Immature natural killer cell (primary cell): ENCODE measurements at regions not wholly inside any gene's neighbourhood (a gene's known extent, or its start where the extent isn't known, plus 50 kb on each side); places are given as distances from the start of the nearest gene placed in this dataset.
"Not testable (repeated sequence)": the region's sequence is repeated elsewhere in the genome, so short reads cannot be mapped to it uniquely, and the experiment has no call there.

Experiments
- DNase-seq, 3 donors: peaks; one replicate each; pipeline ENCODE4 v3.0.0; 2022; ENCODE audit warnings: mixed read lengths in 1 of 3
- H3K27ac Mint-ChIP-seq, 6 donors: one replicate each; pipeline ENCODE4 v1.8.0; 2020; ENCODE audit warnings: mixed read lengths in 6 of 6, mild to moderate bottlenecking in 5 of 6, inconsistent platforms in 4 of 6, moderate library complexity in 3 of 6
- H3K27me3 Mint-ChIP-seq, 3 donors: one replicate each; pipeline ENCODE4 v1.8.0; 2020 to 2021; ENCODE audit warnings: low read depth in 3 of 3, mild to moderate bottlenecking in 3 of 3, mixed read lengths in 3 of 3, moderate library complexity in 3 of 3, inconsistent platforms in 1 of 3
- H3K36me3 Mint-ChIP-seq, 3 donors: one replicate each; pipeline ENCODE4 v1.8.0; 2020; ENCODE audit warnings: mixed read lengths in 3 of 3, inconsistent platforms in 2 of 3, mild to moderate bottlenecking in 2 of 3
- H3K4me1 Mint-ChIP-seq, 2 donors: one replicate each; pipeline ENCODE4 v1.8.0; 2020; ENCODE audit warnings: inconsistent platforms in 2 of 2, mild to moderate bottlenecking in 2 of 2, mixed read lengths in 2 of 2, moderate library complexity in 1 of 2
- H3K4me3 Mint-ChIP-seq, 5 donors: one replicate each; pipeline ENCODE4 v1.8.0; 2020; ENCODE audit warnings: mild to moderate bottlenecking in 5 of 5, mixed read lengths in 5 of 5, inconsistent platforms in 3 of 5, moderate library complexity in 3 of 5
- H3K9me3 Mint-ChIP-seq, 6 donors: one replicate each; pipeline ENCODE4 v1.8.0; 2020; ENCODE audit warnings: mild to moderate bottlenecking in 6 of 6, mixed read lengths in 6 of 6, inconsistent platforms in 4 of 6, moderate library complexity in 3 of 6

GRCh38 chr1:95534985-95535384 lies 301.0 kb downstream of the RWDD3 start:
- H3K27me3 Mint-ChIP-seq, result no peaks in the 10 kb centered on the region
- DNase-seq, result no peak
- H3K36me3 Mint-ChIP-seq, result no peaks in the 10 kb centered on the region
- H3K4me3 Mint-ChIP-seq, result no peak overlapping the region
- no peaks in the 10 kb centered on the region for H3K4me1 Mint-ChIP-seq
- H3K27ac Mint-ChIP-seq, result no peak overlapping the region
- H3K9me3 Mint-ChIP-seq, result peaks cover 5 to 45% (median 16%) of the 10 kb centered on the region in 6 donors

GRCh38 chr1:95535614-95536013 lies 301.6 kb downstream of the RWDD3 start:
- DNase-seq, result no peak
- no peak overlapping the region for H3K27ac Mint-ChIP-seq
- H3K9me3 Mint-ChIP-seq, result peaks cover 9 to 45% (median 16%) of the 10 kb centered on the region in 6 donors
- H3K4me1 Mint-ChIP-seq, result no peaks in the 10 kb centered on the region
- no peak overlapping the region for H3K4me3 Mint-ChIP-seq
- H3K36me3 Mint-ChIP-seq, result no peaks in the 10 kb centered on the region
- H3K27me3 Mint-ChIP-seq, result no peaks in the 10 kb centered on the region

GRCh38 chr1:95536501-95536900 lies 302.5 kb downstream of the RWDD3 start:
- H3K27me3 Mint-ChIP-seq, result no peaks in the 10 kb centered on the region
- no peak overlapping the region for H3K4me3 Mint-ChIP-seq
- no peaks in the 10 kb centered on the region for H3K4me1 Mint-ChIP-seq

GRCh38 chr1:95537176-95537575 lies 303.2 kb downstream of the RWDD3 start:
- no peak overlapping the region for H3K4me3 Mint-ChIP-seq
- H3K4me1 Mint-ChIP-seq, result no peaks in the 10 kb centered on the region
- no peaks in the 10 kb centered on the region for H3K36me3 Mint-ChIP-seq
- DNase-seq, result no peak
- H3K27me3 Mint-ChIP-seq, result no peaks in the 10 kb centered on the region
- peaks cover 7 to 39% (median 11%) of the 10 kb centered on the region in 6 donors for H3K9me3 Mint-ChIP-seq
- no peak overlapping the region for H3K27ac Mint-ChIP-seq

More at GRCh38 chr1:95536501-95536900, 302.5 kb downstream of the RWDD3 start:
- Mint-ChIP-seq H3K36me3 (no peaks in the 10 kb centered on the region), H3K9me3 (peaks cover 8 to 41% (median 11%) of the 10 kb centered on the region in 6 donors), H3K27ac (no peak overlapping the region)
- DNase-seq, result no peak

GRCh38 chr1:95538242-95538641 lies 304.2 kb downstream of the RWDD3 start:
- not testable (repeated sequence) for DNase-seq, H3K36me3 Mint-ChIP-seq, H3K4me3 Mint-ChIP-seq, H3K4me1 Mint-ChIP-seq, H3K27me3 Mint-ChIP-seq, H3K27ac Mint-ChIP-seq
- peaks cover 9 to 43% (median 11%) of the 10 kb centered on the region in 6 donors for H3K9me3 Mint-ChIP-seq

- peaks cover 6 to 16% (median 9%) of the 10 kb centered on the region in 6 donors for H3K9me3 Mint-ChIP-seq
- H3K27me3 Mint-ChIP-seq, result no peaks in the 10 kb centered on the region
- no peaks in the 10 kb centered on the region for H3K36me3 Mint-ChIP-seq
- no peak overlapping the region for H3K27ac Mint-ChIP-seq
- no peak overlapping the region for H3K4me3 Mint-ChIP-seq
- H3K4me1 Mint-ChIP-seq, result no peaks in the 10 kb centered on the region
- no peak for DNase-seq
Measured at GRCh38 chr1:95542936-95543335, 308.9 kb downstream of the RWDD3 start.

GRCh38 chr1:95547005-95547404 lies 313.0 kb downstream of the RWDD3 start:
- H3K36me3 Mint-ChIP-seq, result no peaks in the 10 kb centered on the region
- no peak overlapping the region for H3K4me3 Mint-ChIP-seq
- peaks cover 10 to 35% (median 16%) of the 10 kb centered on the region in 6 donors for H3K9me3 Mint-ChIP-seq
- H3K27ac Mint-ChIP-seq, result no peak overlapping the region
- H3K27me3 Mint-ChIP-seq, result no peaks in the 10 kb centered on the region
- DNase-seq, result no peak
- no peaks in the 10 kb centered on the region for H3K4me1 Mint-ChIP-seq

GRCh38 chr1:95548211-95548610 lies 314.2 kb downstream of the RWDD3 start:
- Mint-ChIP-seq H3K4me3 (no peak overlapping the region), H3K9me3 (peaks cover 6 to 33% (median 18%) of the 10 kb centered on the region in 6 donors), H3K27ac (no peak overlapping the region), H3K36me3 (no peaks in the 10 kb centered on the region), H3K27me3 (no peaks in the 10 kb centered on the region), H3K4me1 (no peaks in the 10 kb centered on the region)
- no peak for DNase-seq

- Mint-ChIP-seq H3K27me3 (no peaks in the 10 kb centered on the region), H3K4me1 (no peaks in the 10 kb centered on the region), H3K27ac (no peak overlapping the region), H3K9me3 (peaks cover 16 to 36% (median 25%) of the 10 kb centered on the region in 6 donors), H3K36me3 (no peaks in the 10 kb centered on the region), H3K4me3 (no peak overlapping the region)
- DNase-seq, result no peak
Measured at GRCh38 chr1:95551201-95551600, 317.2 kb downstream of the RWDD3 start.

GRCh38 chr1:95553595-95553994 lies 319.6 kb downstream of the RWDD3 start:
- no peaks in the 10 kb centered on the region for H3K27me3 Mint-ChIP-seq
- peaks cover 27 to 44% (median 33%) of the 10 kb centered on the region in 6 donors for H3K9me3 Mint-ChIP-seq
- H3K4me1 Mint-ChIP-seq, result no peaks in the 10 kb centered on the region
- H3K27ac Mint-ChIP-seq, result no peak overlapping the region
- no peak overlapping the region for H3K4me3 Mint-ChIP-seq
- peaks cover 0 to 5% (median 0%) of the 10 kb centered on the region in 3 donors for H3K36me3 Mint-ChIP-seq
- no peak for DNase-seq

GRCh38 chr1:95554408-95554807 lies 320.4 kb downstream of the RWDD3 start:
- no peak for DNase-seq
- H3K4me1 Mint-ChIP-seq, result no peaks in the 10 kb centered on the region
- H3K36me3 Mint-ChIP-seq, result peaks cover 0 to 5% (median 0%) of the 10 kb centered on the region in 3 donors
- H3K27ac Mint-ChIP-seq, result no peak overlapping the region
- no peaks in the 10 kb centered on the region for H3K27me3 Mint-ChIP-seq
- no peak overlapping the region for H3K4me3 Mint-ChIP-seq
- H3K9me3 Mint-ChIP-seq, result peaks cover 27 to 45% (median 38%) of the 10 kb centered on the region in 6 donors

- peaks cover 25 to 39% (median 35%) of the 10 kb centered on the region in 6 donors for H3K9me3 Mint-ChIP-seq
- H3K27me3 Mint-ChIP-seq, result no peaks in the 10 kb centered on the region
- no peak overlapping the region for H3K27ac Mint-ChIP-seq
- no peak overlapping the region for H3K4me3 Mint-ChIP-seq
- H3K4me1 Mint-ChIP-seq, result no peaks in the 10 kb centered on the region
- no peak for DNase-seq
- H3K36me3 Mint-ChIP-seq, result peaks cover 0 to 5% (median 0%) of the 10 kb centered on the region in 3 donors
Measured at GRCh38 chr1:95558791-95559190, 324.8 kb downstream of the RWDD3 start.

GRCh38 chr1:95561346-95561745 lies 327.3 kb downstream of the RWDD3 start:
- no peak overlapping the region for H3K27ac Mint-ChIP-seq
- no peak overlapping the region for H3K4me3 Mint-ChIP-seq
- no peaks in the 10 kb centered on the region for H3K4me1 Mint-ChIP-seq
- H3K9me3 Mint-ChIP-seq, result peaks cover 21 to 44% (median 30%) of the 10 kb centered on the region in 6 donors
- no peak for DNase-seq
- H3K36me3 Mint-ChIP-seq, result peaks cover 0 to 5% (median 0%) of the 10 kb centered on the region in 3 donors
- no peaks in the 10 kb centered on the region for H3K27me3 Mint-ChIP-seq

- no peak for DNase-seq
- peaks cover 0 to 1% (median 0%) of the 10 kb centered on the region in 3 donors for H3K27me3 Mint-ChIP-seq
- peaks cover 0 to 4% (median 0%) of the 10 kb centered on the region in 3 donors for H3K36me3 Mint-ChIP-seq
- H3K27ac Mint-ChIP-seq, result no peak overlapping the region
- H3K4me3 Mint-ChIP-seq, result no peak overlapping the region
- H3K9me3 Mint-ChIP-seq, result peaks cover 19 to 44% (median 29%) of the 10 kb centered on the region in 6 donors
- H3K4me1 Mint-ChIP-seq, result no peaks in the 10 kb centered on the region
Measured at GRCh38 chr1:95562230-95562629, 328.2 kb downstream of the RWDD3 start.

GRCh38 chr1:95572002-95572401 lies 338.0 kb downstream of the RWDD3 start:
- H3K4me3 Mint-ChIP-seq, result no peak overlapping the region
- no peak for DNase-seq
- H3K27ac Mint-ChIP-seq, result no peak overlapping the region
- no peaks in the 10 kb centered on the region for H3K36me3 Mint-ChIP-seq
- H3K27me3 Mint-ChIP-seq, result peaks cover 0 to 4% (median 3%) of the 10 kb centered on the region in 3 donors
- H3K9me3 Mint-ChIP-seq, result peaks cover 9 to 50% (median 20%) of the 10 kb centered on the region in 6 donors
- H3K4me1 Mint-ChIP-seq, result no peaks in the 10 kb centered on the region
